ENCODE measurements at regions not wholly inside any gene's neighbourhood (a gene's known extent, or its start where the extent isn't known, plus 50 kb on each side); places are given as distances from the start of the nearest gene placed in this dataset.

DNA sequence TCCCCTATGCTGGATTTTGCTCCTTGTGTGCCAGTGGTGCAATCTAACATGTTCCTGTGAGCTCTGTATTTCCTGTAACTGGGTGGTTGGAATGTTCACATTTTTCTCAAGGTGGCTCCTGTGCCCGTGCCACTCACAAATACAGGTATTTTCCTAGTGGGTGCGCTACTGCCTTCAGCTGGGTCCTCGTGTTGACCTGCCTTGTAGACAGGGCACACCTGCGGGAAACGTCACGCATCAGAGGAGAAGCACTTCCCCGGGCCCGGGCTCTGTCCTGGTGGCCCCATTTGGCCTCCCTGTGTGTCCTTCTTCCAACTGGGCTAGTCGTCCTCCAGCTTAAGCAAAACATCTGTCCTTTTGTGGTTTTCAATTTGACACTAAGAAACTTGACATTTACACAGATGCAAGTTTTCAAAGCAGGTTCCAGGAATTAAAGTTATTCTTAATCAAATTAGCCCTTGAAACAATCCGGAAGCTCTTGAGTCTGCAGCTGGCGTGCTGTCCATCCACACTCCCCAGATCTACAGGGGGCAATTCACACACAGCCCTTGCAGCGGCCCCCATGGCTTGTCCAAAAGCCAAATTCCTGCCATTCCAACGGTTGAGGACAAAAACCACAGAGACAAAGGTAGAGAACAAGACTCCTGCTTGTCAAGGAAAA lies 275.1 kb downstream of the CDC5L start:
- no peaks in the 10 kb centered on the region for H3K9me3 ChIP-seq
- no peaks in the 10 kb centered on the region for H3K36me3 ChIP-seq
- H3K4me1 ChIP-seq (ENCODE audit: insufficient read depth), result peaks cover 4% of the 10 kb centered on the region
- no peak overlapping the region for H3K4me3 ChIP-seq
- WGBS, 3 donors, result 43 to 50% (median 46%) methylated on average over 13 of the region's 13 CpGs
- DNase-seq, result no peak
- H3K27me3 ChIP-seq, result no peaks in the 10 kb centered on the region
- no peak overlapping the region for H3K27ac ChIP-seq
- intact Hi-C loops (cut with DNase I), result loop anchor here in 1 of 4 donors (10.0 kb wide), 1 partner anchor 752 kb away; no protein-coding TSS in a partner anchor
- TF ChIP-seq EP300 (IDR thresholded peaks at IDR 0.05) (no peak), POLR2A (IDR thresholded peaks at IDR 0.05) (no peak)
- TF ChIP-seq, protein P1, sequence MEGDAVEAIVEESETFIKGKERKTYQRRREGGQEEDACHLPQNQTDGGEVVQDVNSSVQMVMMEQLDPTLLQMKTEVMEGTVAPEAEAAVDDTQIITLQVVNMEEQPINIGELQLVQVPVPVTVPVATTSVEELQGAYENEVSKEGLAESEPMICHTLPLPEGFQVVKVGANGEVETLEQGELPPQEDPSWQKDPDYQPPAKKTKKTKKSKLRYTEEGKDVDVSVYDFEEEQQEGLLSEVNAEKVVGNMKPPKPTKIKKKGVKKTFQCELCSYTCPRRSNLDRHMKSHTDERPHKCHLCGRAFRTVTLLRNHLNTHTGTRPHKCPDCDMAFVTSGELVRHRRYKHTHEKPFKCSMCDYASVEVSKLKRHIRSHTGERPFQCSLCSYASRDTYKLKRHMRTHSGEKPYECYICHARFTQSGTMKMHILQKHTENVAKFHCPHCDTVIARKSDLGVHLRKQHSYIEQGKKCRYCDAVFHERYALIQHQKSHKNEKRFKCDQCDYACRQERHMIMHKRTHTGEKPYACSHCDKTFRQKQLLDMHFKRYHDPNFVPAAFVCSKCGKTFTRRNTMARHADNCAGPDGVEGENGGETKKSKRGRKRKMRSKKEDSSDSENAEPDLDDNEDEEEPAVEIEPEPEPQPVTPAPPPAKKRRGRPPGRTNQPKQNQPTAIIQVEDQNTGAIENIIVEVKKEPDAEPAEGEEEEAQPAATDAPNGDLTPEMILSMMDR (IDR thresholded peaks at IDR 0.05), result no peak

DNA sequence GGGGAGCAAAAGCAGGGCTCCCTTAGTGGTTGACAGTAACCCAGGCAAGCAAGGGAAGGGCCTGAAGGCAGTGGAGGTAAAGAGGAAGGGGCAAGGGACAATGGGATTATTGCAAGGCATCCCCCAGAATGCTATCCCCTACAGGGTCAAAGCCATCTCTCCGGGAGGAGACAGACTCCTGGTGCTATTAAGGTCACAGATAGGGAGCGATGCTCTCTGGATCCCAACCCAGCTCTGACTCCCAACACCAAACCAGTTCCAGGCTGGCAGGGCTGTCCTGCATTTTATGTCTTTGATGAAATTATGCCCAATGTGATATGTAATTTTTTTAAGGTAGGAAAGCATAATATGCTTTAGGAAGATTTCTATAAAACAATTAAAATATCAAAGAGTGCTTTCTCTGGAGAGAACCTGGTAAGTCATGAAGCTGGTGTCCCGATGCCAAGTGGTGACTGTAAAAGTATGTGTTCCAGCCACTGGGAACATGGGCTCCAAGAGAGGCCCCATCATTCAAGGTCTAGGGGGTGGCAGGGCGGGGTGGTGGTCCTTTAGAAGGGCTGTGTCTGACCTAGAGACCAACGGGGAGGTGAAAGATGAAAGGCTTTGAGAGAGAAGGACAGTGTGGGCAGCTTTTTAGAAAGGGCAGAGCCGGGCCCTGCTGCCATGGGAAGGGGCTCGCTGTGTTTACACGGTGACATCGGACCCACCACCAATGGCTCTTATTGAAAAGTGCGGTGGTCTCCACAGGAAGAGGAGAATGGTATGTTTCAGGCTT lies 276.5 kb downstream of the CDC5L start:
- 84 to 93% (median 93%) methylated on average over 10 of the region's 10 CpGs for WGBS, 3 donors
- intact Hi-C loops (cut with DNase I), result loop anchor here in 1 of 4 donors (10.0 kb wide), 1 partner anchor 751 kb away; no protein-coding TSS in a partner anchor
- no peak for TF ChIP-seq EP300 (IDR thresholded peaks at IDR 0.05)
- TF ChIP-seq, protein P1 (IDR thresholded peaks at IDR 0.05), result no peak
- no peak for TF ChIP-seq POLR2A (IDR thresholded peaks at IDR 0.05)
- Histone ChIP-seq H3K9me3 (no peaks in the 10 kb centered on the region), H3K27me3 (no peaks in the 10 kb centered on the region), H3K36me3 (no peaks in the 10 kb centered on the region), H3K27ac (no peak overlapping the region), H3K4me3 (no peak overlapping the region), H3K4me1 (ENCODE audit: insufficient read depth) (peaks cover 5% of the 10 kb centered on the region)
- DNase-seq, result no peak

DNA sequence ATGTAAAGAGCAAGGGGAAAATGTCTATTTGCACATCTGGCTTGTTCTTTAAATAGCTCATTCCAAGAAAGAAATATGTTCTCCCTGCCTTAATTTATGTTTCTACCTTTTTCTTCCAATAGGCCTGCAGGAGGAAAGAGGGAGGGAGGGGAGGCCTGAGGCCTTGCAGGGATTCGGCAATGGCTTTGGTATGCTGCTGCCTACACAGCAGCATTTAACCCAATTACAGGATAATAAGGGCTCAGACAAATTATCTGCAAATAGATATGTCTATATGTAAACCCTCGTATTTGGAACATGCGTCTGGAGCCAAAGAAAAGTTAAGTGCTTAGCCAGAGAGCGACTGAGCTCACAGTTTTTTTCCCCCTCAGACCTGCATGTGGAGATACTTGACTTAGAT lies 277.2 kb downstream of the CDC5L start:
- H3K4me1 ChIP-seq (ENCODE audit: insufficient read depth), result peaks cover 5% of the 10 kb centered on the region
- DNase-seq, result no peak
- no peak overlapping the region for H3K27ac ChIP-seq
- H3K4me3 ChIP-seq, result no peak overlapping the region
- 53 to 67% (median 59%) methylated on average over 4 of the region's 4 CpGs for WGBS, 3 donors
- H3K9me3 ChIP-seq, result no peaks in the 10 kb centered on the region
- intact Hi-C loops (cut with DNase I), result loop anchor here in 1 of 4 donors (10.0 kb wide), 1 partner anchor 750 kb away; no protein-coding TSS in a partner anchor
- no peaks in the 10 kb centered on the region for H3K27me3 ChIP-seq
- TF ChIP-seq POLR2A (IDR thresholded peaks at IDR 0.05), result no peak
- TF ChIP-seq, protein P1 (IDR thresholded peaks at IDR 0.05), result no peak
- TF ChIP-seq EP300 (IDR thresholded peaks at IDR 0.05), result no peak
- no peaks in the 10 kb centered on the region for H3K36me3 ChIP-seq

DNA sequence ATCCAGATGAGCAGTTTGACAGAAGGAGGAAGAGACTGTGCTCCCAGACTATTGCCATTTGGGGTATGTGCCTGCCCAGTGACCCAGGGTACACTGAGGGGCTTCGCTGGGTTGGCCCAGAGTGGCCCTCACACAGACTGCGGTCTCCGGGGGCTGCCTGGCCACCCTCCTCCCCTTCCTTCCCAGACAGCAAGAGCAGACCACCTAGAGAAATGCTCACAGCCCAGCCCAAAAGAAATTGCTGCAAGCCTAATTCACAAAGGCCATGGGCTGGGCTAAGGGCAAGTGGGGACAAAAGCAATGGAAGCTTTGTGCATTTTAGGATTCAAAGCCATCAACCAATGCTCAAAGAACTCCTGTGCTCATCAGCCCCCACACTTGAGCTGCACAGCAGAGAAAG lies 277.6 kb downstream of the CDC5L start:
- TF ChIP-seq, protein P1 (IDR thresholded peaks at IDR 0.05), result no peak
- TF ChIP-seq EP300 (IDR thresholded peaks at IDR 0.05), result no peak
- TF ChIP-seq POLR2A (IDR thresholded peaks at IDR 0.05), result no peak
- Histone ChIP-seq H3K27ac (no peak overlapping the region), H3K36me3 (no peaks in the 10 kb centered on the region), H3K4me3 (no peak overlapping the region), H3K27me3 (no peaks in the 10 kb centered on the region), H3K4me1 (ENCODE audit: insufficient read depth) (peaks cover 5% of the 10 kb centered on the region), H3K9me3 (no peaks in the 10 kb centered on the region)
- DNase-seq, result no peak
- intact Hi-C loops (cut with DNase I), result loop anchor here in 1 of 4 donors (10.0 kb wide), 1 partner anchor 750 kb away; no protein-coding TSS in a partner anchor
- WGBS, 3 donors, result 93 to 97% (median 97%) methylated on average over 3 of the region's 3 CpGs
